ENCODE measurements at regions not wholly inside any gene's neighbourhood (a gene's known extent, or its start where the extent isn't known, plus 50 kb on each side); places are given as distances from the start of the nearest gene placed in this dataset.
"Not testable (repeated sequence)": the region's sequence is repeated elsewhere in the genome, so short reads cannot be mapped to it uniquely, and the experiment has no call there.

DNA sequence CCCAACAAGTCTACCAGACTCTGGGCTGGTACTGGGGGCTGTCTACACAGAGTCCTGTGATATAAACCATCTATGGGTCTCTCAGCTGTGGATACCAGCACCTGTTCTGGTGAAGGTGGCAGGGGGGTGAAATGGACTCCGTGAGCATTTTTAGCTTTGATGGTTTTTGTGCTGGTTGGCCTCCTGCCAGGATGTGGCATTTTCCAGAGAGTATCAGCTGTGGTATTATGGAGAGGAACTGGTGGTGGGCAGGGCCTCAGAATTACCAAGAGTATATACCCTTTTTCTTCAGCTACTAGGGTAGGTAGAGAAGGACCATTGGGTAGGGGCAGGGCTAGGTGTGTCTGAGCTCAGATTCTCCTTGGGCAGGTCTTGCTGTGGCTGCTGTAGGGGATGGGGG lies 1920.9 kb upstream of the PCDH20 start:
- ATAC-seq (ENCODE audit: poor library complexity) (no peak), DNase-seq (no peak)
- intact Hi-C loops (cut with DNase I) = no loop called here

DNA sequence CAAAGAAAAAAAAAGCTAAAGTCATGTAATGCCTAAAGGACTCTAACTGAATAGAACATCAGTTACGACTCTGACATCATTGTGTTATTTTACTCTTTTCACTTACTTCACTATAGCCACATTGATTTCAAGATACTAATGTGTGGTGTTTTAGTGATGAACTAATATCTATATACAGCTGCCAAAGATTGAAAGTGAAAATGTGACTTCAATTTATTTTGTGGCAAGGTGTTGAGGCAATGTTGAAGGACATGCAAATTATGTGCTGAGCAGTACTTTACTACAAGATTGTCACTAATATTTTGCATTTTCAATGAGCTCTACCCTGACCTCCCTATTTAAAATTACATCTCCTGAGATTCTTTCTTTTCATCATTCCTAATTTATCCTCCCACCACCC lies 1911.9 kb upstream of the PCDH20 start:
- intact Hi-C loops (cut with DNase I) = no loop called here
- no peak for DNase-seq
- ATAC-seq (ENCODE audit: poor library complexity) = no peak

DNA sequence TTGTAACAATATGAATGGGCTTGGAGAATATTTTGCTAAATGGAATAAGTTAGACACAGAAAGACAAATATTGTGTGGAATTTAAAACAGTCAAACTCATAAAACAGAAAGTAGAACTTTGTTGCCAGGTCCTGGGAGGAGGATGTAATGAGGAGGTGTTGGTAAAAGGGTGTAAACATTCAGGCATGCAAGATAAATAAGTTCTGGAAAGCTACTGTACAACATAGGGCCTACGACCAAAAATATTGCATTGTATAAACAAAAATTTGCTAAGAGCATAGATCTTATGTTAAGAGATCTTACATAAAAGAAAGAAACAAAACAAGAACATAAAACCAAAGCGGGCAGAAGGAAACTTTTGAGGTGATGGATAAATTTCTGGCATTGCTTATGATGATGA lies 1907.8 kb upstream of the PCDH20 start:
- ATAC-seq (ENCODE audit: poor library complexity) (no peak), DNase-seq (no peak)
- intact Hi-C loops (cut with DNase I) = no loop called here

DNA sequence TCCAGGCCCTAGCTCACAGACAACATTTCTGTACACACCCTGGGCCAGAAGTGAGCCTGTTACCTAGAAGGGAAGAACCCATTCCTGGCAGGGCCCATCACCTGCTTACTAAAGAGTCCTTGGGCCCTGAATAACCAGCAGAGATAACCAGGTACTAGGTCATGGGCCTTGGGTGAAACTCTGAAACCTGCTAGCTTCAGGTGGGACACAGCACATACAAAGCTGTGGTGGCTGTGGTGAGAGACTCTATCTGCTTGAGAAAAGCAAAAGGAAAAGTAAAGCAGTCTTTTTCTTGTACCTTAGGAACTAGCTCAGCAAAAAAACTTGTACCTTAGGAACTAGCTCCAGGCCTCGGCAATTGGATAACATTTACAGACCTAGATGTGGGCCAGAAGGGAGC lies 1895.9 kb upstream of the PCDH20 start:
- intact Hi-C loops (cut with DNase I) = no loop called here
- no peak for ATAC-seq (ENCODE audit: poor library complexity)
- DNase-seq = no peak

DNA sequence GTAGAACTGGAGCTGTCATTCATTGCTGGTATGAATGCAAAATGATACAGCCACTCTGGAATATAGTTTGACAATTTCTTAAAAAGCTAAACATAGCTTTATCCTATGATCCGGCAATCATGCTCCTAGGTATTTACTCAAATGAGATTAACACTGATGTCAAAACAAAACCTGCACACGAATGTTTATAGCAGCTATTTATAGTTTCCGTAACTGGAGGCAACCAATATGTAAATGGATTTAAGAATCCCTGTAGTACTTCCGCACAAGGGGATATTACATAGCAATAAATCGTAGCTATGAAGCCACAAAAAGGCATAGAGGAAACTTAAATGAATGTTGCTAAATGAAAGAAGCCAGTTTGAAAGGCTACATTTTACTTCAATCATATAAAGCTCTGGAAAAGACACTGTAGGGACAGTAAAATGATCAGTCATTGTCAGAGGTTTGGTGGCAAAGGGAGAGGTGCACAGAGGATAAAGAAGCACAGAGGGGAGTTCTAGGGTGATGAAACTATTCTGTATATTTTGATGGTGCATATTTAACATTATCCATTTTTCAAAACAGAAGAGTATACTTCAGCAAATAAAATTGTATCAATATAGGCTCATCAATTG lies 1893.0 kb upstream of the PCDH20 start:
- intact Hi-C loops (cut with DNase I) = no loop called here
- ATAC-seq (ENCODE audit: poor library complexity) = no peak
- no peak for DNase-seq

DNA sequence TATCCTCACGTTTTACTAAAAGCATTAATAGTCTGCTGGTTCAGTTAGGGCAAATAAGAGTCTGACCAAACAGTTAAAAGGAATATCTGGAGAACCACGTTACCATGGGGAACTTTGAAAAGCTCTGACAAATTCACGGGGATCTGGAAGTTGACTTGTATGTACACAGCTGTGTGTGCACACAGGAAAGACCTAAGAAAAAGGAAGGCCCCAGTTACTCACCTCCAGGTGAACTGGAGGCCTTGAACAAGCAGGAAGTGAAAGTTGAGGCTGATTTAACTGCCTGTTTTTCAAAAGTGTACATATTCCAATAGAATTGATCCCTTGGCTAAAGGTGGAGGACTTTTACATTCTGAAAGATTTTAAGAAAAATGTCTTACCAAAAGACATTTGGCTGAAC lies 1891.6 kb upstream of the PCDH20 start:
- no peak for DNase-seq
- intact Hi-C loops (cut with DNase I) = no loop called here
- ATAC-seq (ENCODE audit: poor library complexity) = no peak

DNA sequence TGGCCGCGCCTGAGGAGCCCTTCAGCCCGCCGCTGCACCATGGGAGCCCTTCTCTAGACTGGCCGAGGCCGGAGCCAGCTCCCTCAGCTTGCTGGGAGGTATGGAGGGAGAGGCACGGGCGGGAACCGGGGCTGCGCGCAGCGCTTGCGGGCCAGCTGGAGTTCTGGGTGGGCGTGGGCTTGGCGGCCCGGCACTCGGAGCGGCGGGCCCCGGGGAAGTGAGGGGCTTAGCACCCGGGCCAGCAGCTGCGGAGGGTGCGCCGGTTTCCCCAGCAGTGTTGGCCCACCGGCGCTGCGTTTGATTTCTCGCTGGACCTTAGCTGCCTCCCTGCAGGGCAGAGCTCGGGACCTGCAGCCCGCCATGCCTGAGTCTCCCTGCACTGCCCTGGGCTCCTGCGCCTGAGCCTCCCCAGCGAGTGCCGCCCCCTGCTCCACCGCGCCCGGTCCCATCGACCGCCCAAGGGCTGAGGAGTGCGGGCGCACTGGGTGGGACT lies 1890.0 kb upstream of the PCDH20 start:
- intact Hi-C loops (cut with DNase I) = no loop called here
- ATAC-seq (ENCODE audit: poor library complexity) (no peak), DNase-seq (no peak)

DNA sequence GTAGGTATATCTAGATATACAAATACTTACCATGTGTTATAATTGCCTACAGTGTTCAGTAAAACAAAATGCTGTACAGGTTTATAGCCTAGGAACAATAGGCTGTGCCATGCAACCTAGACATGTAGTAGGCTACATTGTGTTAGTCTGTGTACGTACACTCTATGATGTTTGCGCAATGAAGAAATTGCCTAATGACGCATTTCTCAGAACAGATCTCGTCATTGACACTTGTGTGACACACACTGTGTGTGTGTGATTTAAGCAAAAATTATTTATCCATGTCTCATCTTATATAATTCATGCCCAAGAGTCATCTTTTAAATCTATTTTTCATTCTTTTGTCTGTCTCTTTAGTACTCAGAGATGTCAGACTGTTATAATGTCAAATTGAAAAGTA lies 1888.8 kb upstream of the PCDH20 start:
- DNase-seq = no peak
- no peak for ATAC-seq (ENCODE audit: poor library complexity)
- intact Hi-C loops (cut with DNase I) = no loop called here

DNA sequence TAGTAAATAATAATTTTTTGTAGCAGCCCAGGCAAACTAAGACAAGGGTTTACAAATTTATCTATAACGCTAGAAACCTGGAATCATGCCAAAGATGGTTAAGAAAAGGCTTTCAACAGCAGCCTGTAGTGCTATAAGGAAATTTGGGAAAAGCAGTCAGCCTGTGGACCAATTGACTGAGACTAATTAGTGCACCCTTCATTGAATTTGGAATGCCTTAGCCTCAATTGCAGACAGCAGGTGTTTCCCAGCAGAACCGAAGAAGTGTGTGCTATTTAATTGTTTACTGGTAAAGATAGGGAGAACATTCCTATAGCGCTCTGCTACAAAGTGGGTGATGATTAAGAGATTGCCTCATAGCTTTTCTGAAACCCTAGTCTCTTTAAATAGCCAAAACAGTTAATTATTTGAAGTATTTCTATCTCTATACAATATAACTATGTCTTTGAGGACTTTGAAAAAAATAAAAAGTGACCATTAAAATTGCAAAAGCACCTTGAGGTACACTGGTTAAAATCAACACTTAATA lies 1884.3 kb upstream of the PCDH20 start:
- DNase-seq = no peak
- intact Hi-C loops (cut with DNase I) = no loop called here
- ATAC-seq (ENCODE audit: poor library complexity) = no peak

DNA sequence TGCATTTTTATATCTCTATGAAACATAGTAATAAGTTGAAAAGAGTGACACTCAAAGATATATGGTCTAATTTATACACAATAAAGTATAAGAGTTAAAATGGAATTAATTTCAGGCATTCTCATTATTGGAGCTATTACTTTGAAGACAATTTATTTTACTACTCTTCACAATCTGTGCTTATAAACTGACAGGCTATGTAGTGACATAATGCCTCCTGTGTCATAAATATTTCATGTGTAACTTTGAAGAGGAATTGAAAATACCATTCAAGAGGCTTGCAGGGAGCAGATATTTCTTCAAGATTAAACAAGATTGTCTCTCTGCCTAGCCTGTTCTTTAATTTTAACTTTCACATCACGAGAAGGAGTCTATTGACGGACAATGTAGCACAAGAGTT lies 1881.5 kb upstream of the PCDH20 start:
- intact Hi-C loops (cut with DNase I) = no loop called here
- no peak for DNase-seq
- no peak for ATAC-seq (ENCODE audit: poor library complexity)

DNA sequence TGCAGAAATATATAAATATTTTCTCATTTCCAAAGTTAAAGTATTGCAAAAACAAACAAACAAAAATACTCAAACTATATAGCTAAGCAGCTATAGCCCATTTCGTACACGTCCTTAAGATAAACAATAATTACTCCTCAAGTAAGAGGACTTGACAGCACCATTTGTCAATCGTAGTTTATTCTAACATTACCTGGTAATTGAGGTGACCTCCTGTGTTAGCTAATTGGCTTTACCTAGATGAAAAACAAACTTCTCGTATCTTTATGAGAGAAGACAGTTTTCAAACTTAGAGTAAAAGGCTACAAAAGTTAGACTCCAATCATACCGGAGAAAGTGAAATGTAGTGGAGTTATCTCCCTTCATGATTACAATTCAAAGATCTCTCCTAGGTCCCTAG lies 1876.1 kb upstream of the PCDH20 start:
- intact Hi-C loops (cut with DNase I) = no loop called here
- ATAC-seq (ENCODE audit: poor library complexity) = no peak
- no peak for DNase-seq

DNA sequence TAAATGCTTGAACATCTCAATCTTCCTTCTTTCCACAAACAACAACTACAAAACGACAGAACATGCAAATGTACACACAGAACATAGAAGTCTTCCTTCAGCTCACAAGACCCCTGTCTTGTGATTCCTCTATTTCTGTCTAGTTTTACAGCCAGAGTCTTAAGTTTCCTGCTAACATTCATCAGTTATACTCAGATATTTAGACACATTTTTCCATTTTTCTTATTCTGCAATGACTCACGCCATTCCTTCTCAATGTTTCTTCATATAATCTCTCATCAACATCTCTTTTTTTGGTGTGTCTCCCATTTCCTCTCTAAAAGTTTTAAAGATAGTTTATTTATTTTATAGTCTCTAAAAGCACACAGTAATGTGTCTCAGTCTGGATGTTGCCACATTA lies 1872.9 kb upstream of the PCDH20 start:
- ATAC-seq (ENCODE audit: poor library complexity) (no peak), DNase-seq (no peak)
- intact Hi-C loops (cut with DNase I) = no loop called here

DNA sequence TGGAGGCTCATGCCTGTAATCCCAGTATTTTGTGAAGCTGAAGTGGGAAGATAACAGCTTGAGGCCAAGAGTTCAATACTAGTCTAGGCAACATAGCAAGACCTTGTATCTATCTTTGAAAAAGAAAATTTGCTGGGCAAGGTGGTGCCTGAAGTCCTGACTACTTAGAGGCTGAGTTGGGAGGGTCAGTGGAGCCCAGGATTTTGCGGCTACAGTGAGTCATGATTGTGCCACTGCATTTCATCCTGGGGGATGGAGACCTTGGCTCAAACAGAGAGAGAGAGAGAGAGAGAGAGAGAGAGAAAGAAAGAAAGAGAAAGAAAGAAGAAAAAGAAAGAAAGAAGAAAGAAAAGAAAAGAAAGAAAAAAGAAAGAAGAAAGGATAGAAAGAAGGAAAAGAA lies 1872.3 kb upstream of the PCDH20 start:
- intact Hi-C loops (cut with DNase I) = no loop called here
- ATAC-seq (ENCODE audit: poor library complexity) (no peak), DNase-seq (no peak)

DNA sequence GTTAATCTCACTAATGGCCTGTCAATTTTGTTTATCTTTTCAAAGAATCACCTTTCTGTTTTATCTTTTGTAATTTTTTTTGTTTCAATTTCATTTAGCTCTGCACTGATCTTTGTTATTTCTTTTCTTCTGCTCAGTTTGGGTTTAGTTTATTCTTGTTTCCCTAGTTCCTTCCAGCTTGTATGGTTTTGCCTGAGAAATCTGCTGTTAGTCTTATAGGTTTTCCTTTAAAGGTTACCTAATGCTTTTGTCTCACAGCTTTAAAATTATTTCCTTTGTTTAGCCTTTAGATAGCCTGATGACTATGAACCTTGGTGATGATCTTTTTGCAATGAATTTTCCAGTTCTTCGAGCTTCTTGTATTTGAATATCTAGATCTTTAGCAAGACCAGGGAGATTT lies 1869.8 kb upstream of the PCDH20 start:
- intact Hi-C loops (cut with DNase I) = no loop called here
- ATAC-seq (ENCODE audit: poor library complexity) = no peak
- DNase-seq = no peak

DNA sequence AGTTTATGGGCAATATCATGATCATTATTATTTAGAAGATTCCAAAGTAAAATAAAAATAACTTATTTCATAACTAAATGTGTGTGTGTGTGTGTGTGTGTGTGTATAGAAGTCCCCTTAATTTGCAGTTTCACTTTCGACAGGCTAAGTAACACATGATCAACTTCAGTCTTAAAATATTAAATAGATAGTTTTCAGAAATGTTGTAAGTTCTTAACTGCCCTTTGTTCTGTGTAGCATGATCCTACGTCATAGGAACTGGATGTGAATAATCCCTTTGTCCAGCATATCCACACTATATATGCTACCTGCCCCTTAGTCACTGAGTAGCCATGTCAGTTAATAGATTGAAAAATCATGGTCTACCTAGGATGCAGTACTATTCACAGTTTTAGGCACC lies 1863.5 kb upstream of the PCDH20 start:
- ATAC-seq (ENCODE audit: poor library complexity) (no peak), DNase-seq (no peak)
- intact Hi-C loops (cut with DNase I) = no loop called here

DNA sequence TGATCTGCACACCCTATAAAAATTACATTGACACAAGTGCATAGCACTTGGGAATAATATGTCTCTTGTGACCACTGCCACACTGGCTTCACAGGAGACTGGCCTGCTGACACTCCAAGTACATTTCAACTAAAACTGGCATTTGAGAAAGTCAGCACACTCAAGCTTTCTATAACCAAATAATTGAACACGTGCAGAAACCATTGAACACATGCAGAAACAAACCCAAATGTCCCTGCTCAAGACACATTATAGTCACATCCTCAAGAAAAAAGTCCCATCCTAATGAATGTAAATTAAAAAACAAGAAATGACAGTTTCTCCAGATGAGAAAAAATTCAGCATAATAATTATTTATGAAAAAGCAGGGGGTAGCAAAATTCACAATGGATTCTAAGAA lies 1859.1 kb upstream of the PCDH20 start:
- intact Hi-C loops (cut with DNase I) = no loop called here
- no peak for ATAC-seq (ENCODE audit: poor library complexity)
- no peak for DNase-seq

DNA sequence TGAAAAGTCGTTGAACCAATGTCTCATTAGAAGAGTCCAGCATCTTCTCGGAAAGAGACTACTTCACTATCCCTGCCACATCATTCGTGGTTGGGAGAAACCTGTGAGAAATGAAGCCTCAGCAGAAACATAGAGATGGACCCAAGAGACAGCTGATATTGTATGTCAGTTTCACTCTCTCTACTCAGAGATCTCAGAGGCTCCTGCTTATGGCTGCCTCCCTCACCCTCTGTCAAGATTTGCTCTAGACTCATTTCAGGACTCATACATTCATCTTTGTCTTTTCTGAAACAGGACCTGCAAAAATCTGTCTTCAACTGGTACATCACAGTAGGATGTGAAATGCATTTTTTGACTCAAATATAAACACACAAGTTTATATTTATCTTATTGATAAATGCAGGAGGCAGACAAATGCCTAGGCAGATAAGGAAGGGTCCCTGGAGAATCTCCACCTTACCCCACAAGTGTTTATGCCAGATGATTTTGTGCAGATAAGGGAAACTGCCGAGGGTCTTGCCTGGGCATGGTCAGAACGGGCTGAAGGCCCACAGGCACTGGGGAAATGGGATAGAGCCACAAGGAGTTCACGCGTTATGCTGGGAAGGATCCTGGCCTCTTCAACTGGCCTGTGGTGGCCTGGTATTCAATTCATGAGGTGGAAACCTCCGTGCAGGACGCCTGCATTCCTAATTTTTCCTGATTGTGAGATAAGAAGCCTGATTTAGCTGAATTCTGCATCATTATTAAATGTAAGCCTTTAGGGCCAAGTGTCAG lies 1834.0 kb upstream of the PCDH20 start:
- DNase-seq = no peak
- intact Hi-C loops (cut with DNase I) = no loop called here
- ATAC-seq (ENCODE audit: poor library complexity) = no peak

DNA sequence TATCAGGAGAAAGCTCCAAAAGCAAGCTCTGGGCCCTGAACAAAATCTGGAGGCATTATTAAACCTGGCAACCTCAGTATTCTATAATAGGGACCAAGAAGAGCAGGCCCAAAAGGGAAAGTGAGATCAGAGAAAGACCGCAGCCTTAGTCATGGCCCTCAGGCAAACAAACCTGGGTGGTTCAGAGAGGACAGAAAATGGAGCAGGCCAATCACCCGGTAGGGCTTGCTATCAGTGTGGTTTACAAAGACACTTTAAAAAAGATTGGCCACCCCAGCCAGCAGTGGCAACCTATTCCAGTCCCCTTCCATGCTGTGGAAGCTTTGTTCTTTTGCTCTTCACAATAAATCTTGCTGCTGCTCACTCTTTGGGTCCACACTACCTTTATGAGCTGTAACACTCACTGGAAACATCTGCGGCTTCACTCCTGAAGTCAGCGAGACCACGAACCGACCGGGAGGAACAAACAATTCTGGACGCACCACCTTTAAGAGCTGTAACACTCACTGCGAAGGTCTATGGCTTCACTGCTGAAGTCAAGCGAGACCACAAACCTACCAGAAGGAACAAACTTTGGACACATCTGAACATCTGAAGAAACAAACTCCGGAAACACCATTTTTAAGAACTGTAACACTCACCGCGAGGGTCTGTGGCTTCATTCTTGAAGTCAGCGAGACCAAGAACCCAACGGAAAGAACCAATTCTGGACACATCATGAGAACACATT lies 1821.2 kb upstream of the PCDH20 start:
- DNase-seq; intact Hi-C loops (cut with DNase I); ATAC-seq (ENCODE audit: poor library complexity): not testable (repeated sequence)

DNA sequence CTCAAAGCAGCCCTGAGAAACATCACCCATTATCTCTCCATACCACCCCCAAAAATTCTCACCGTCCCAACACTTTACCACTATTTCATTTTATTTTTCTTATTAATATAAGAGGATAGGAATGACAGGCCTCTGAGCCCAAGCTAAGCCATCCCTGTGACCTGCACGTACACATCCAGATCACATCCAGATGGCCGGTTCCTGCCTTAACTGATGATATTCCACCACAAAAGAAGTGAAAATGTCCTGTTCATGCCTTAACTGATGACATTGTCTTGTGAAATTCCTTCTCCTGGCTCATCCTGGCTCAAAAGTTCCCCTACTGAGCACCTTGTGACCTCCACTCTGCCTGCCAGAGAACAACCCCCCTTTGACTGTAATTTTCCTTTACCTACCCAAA lies 1802.9 kb upstream of the PCDH20 start:
- DNase-seq; intact Hi-C loops (cut with DNase I); ATAC-seq (ENCODE audit: poor library complexity): not testable (repeated sequence)
